CD14-positive monocyte (primary cell): ENCODE measurements at regions not wholly inside any gene's neighbourhood (a gene's known extent, or its start where the extent isn't known, plus 50 kb on each side); places are given as distances from the start of the nearest gene placed in this dataset.

Experiments used
- DNase-seq, 3 donors: peaks; one replicate each; pipeline ENCODE4 v3.0.0-alpha.2; 2011 to 2022
- H2AFZ ChIP-seq: 2 replicates; pipeline ENCODE4 v1.6.0; 2012; ENCODE audit warnings: mild to moderate bottlenecking, low read depth, low read length, inconsistent platforms; ENCODE audit not compliant: insufficient read depth, poor library complexity, severe bottlenecking
- H3K27ac ChIP-seq, 2 donors: 1 replicate in 1 of 2; 2 replicates in 1 of 2; pipeline ENCODE4 v1.5.1; 2012 to 2013; ENCODE audit warnings: low read length in 2 of 2, control low read depth in 1 of 2, inconsistent platforms in 1 of 2, low read depth in 1 of 2, mild to moderate bottlenecking in 1 of 2
- H3K27me3 ChIP-seq, 2 donors: one replicate each; pipeline versions ENCODE4 v1.6.0 to v1.6.1; 2011 to 2013; ENCODE audit warnings: low read length in 2 of 2; ENCODE audit not compliant: control insufficient read depth in 2 of 2, insufficient read depth in 2 of 2
- H3K36me3 ChIP-seq, 2 donors: replicated peaks in 1 of 2; 1 replicate in 1 of 2; 2 replicates in 1 of 2; pipeline versions ENCODE4 v1.5.1 to v1.6.1; 2012 to 2013; ENCODE audit warnings: low read length in 2 of 2, control low read depth in 1 of 2, inconsistent platforms in 1 of 2, mild to moderate bottlenecking in 1 of 2; ENCODE audit not compliant: insufficient read depth in 2 of 2, control insufficient read depth in 1 of 2
- H3K4me1 ChIP-seq, 2 donors: 1 replicate in 1 of 2; 2 replicates in 1 of 2; pipeline versions ENCODE4 v1.5.1 to v1.6.1; 2012 to 2013; ENCODE audit warnings: low read length in 2 of 2, control low read depth in 1 of 2, inconsistent platforms in 1 of 2, mild to moderate bottlenecking in 1 of 2, moderate library complexity in 1 of 2; ENCODE audit not compliant: insufficient read depth in 2 of 2, control insufficient read depth in 1 of 2
- H3K4me2 ChIP-seq: replicated peaks from 2 replicates; pipeline ENCODE3; 2012; ENCODE audit warnings: low read length, moderate library complexity, mild to moderate bottlenecking; ENCODE audit not compliant: poor library complexity, severe bottlenecking; ENCODE audit errors: extremely low read depth
- H3K4me3 ChIP-seq, 3 experiments: fragments of 200-600 bp in 1 of 3; sonication (generic) in 1 of 3; replicated peaks in 1 of 3; 1 replicate in 2 of 3; 2 replicates in 1 of 3; pipeline ENCODE4 v1.5.1; 2011 to 2013; ENCODE audit warnings: low read length in 3 of 3, mild to moderate bottlenecking in 3 of 3, control low read depth in 2 of 3, low read depth in 2 of 3, inconsistent platforms in 1 of 3, moderate library complexity in 1 of 3
- H3K79me2 ChIP-seq: 2 replicates; pipeline ENCODE4 v1.6.0; 2012; ENCODE audit warnings: mild to moderate bottlenecking, control low read depth, inconsistent platforms, low read length, moderate library complexity; ENCODE audit not compliant: insufficient read depth
- H3K9ac ChIP-seq: 2 replicates; pipeline ENCODE4 v1.6.0; 2017; ENCODE audit warnings: low read length, mild to moderate bottlenecking; ENCODE audit not compliant: insufficient read depth, poor library complexity, severe bottlenecking
- H3K9me3 ChIP-seq, 2 donors: replicated peaks in 1 of 2; 1 replicate in 1 of 2; 2 replicates in 1 of 2; pipeline versions ENCODE4 v1.5.1 to v1.6.1; 2012 to 2013; ENCODE audit warnings: low read length in 2 of 2, control low read depth in 1 of 2; ENCODE audit not compliant: control insufficient read depth in 1 of 2, insufficient read depth in 1 of 2
- H4K20me1 ChIP-seq: 2 replicates; pipeline ENCODE4 v1.6.0; 2012; ENCODE audit warnings: mild to moderate bottlenecking, low read length, control low read depth, moderate library complexity; ENCODE audit not compliant: insufficient read depth
- H3K27ac Mint-ChIP-seq, 7 donors: one replicate each; pipeline ENCODE4 v1.8.0; 2020; ENCODE audit warnings: mild to moderate bottlenecking in 7 of 7, mixed read lengths in 7 of 7, moderate library complexity in 6 of 7, inconsistent platforms in 2 of 7
- H3K27me3 Mint-ChIP-seq, 3 donors: one replicate each; pipeline ENCODE4 v1.8.0; 2021 to 2022; ENCODE audit warnings: low read depth in 3 of 3, mild to moderate bottlenecking in 3 of 3, mixed read lengths in 3 of 3, moderate library complexity in 3 of 3, inconsistent platforms in 1 of 3
- H3K36me3 Mint-ChIP-seq, 2 donors: one replicate each; pipeline ENCODE4 v1.8.0; 2020; ENCODE audit warnings: mixed read lengths in 2 of 2, inconsistent platforms in 1 of 2, mild to moderate bottlenecking in 1 of 2
- H3K4me1 Mint-ChIP-seq: one replicate; pipeline ENCODE4 v1.8.0; 2020; ENCODE audit warnings: mild to moderate bottlenecking, mixed read lengths
- H3K4me3 Mint-ChIP-seq, 2 donors: one replicate each; pipeline ENCODE4 v1.8.0; 2020; ENCODE audit warnings: mild to moderate bottlenecking in 2 of 2, mixed read lengths in 2 of 2, moderate library complexity in 1 of 2
- H3K9me3 Mint-ChIP-seq, 7 donors: one replicate each; pipeline ENCODE4 v1.8.0; 2020 to 2022; ENCODE audit warnings: mixed read lengths in 7 of 7, mild to moderate bottlenecking in 6 of 7, moderate library complexity in 6 of 7, inconsistent platforms in 2 of 7
- CTCF ChIP-seq: fragments of 200-600 bp; IDR thresholded peaks from one replicate; pipeline ENCODE4 v1.8.0; 2022; ENCODE audit warnings: antibody characterized with exemption, mild to moderate bottlenecking
- WGBS: methylation state at CpG from one replicate; pipeline ENCODE4 v1.1.5; 2013; ENCODE audit warnings: missing lambda C conversion rate; ENCODE audit not compliant: insufficient coverage; 5-methylcytosine and 5-hydroxymethylcytosine counted together
- intact Hi-C, 2 donors: fragments of 100-400 bp; cut with micrococcal nuclease; formaldehyde crosslinking; loops; one replicate each; pipeline versions ENCODE4 v1.15.0 to v1.15.1; 2023

DNA sequence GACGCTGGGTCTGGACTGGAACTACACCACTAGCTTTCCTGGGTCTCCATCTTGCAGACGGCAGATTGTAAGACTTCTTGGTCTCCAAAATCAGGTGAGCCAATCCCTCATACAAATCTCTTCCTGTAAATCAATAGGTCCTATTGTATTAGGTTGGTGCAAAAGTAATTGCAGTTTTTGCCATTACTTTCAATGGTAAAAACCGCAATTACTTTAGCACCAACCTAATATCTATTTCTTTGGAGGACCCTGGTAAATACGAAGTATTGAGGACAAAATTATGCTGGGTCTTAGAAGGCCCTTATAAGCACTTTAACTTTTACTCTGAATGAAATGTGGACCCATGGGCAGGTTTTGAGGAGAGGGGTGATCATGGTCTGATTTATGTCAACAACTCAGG lies 330.6 kb upstream of the C16orf82 start:
- no peaks in the 10 kb centered on the region for H3K79me2 ChIP-seq
- Mint-ChIP-seq H3K9me3 (peaks cover 0 to 3% (median 2%) of the 10 kb centered on the region in 7 donors), H3K36me3 (no peaks in the 10 kb centered on the region), H3K4me3 (no peak overlapping the region), H3K4me1 (no peaks in the 10 kb centered on the region), H3K27ac (no peak overlapping the region), H3K27me3 (peaks cover 0 to 3% (median 2%) of the 10 kb centered on the region in 3 donors)
- no peaks in the 10 kb centered on the region for H3K9me3 ChIP-seq
- H3K27ac ChIP-seq = no peak overlapping the region
- H3K36me3 ChIP-seq = no peaks in the 10 kb centered on the region
- H3K9ac ChIP-seq = no peak overlapping the region
- no peak for TF ChIP-seq CTCF
- H3K27me3 ChIP-seq = no peaks in the 10 kb centered on the region
- 83% methylated on average over 1 of the region's 4 CpGs for WGBS
- intact Hi-C loops = no loop called here
- H3K4me2 ChIP-seq = no peak overlapping the region
- no peaks in the 10 kb centered on the region for H3K4me1 ChIP-seq
- H4K20me1 ChIP-seq = no peaks in the 10 kb centered on the region
- no peak overlapping the region for H3K4me3 ChIP-seq
- H2AFZ ChIP-seq = no peak overlapping the region
- no peak for DNase-seq

DNA sequence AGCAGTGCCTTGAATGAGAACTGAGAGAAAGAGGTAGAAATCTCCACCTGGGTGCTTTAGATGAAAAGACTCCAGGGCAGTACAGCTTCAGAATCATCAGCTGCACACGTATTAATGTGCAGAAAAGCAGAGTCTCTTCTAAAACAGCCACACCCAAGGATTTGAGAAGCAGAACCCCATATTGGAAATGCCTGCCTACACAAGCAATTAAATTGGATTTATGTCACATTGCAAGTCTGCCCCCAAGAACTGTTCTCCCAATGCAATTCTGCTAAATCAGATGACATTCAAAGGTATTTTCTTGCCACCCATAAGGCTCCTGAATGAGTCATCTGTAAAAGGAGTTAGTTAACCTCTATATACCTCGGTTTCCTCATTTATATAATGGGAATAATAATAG lies 326.0 kb upstream of the C16orf82 start:
- H3K4me3 ChIP-seq = no peak overlapping the region
- H3K9ac ChIP-seq = no peak overlapping the region
- no peaks in the 10 kb centered on the region for H3K4me1 ChIP-seq
- H3K4me3 Mint-ChIP-seq = no peak overlapping the region
- no peaks in the 10 kb centered on the region for H3K79me2 ChIP-seq
- H3K4me1 Mint-ChIP-seq = no peaks in the 10 kb centered on the region
- no peak overlapping the region for H3K4me2 ChIP-seq
- no peak overlapping the region for H3K27ac ChIP-seq
- H3K27ac Mint-ChIP-seq = no peak overlapping the region
- H3K36me3 Mint-ChIP-seq = no peaks in the 10 kb centered on the region
- H3K36me3 ChIP-seq = no peaks in the 10 kb centered on the region
- no peak for TF ChIP-seq CTCF
- DNase-seq = no peak
- H3K27me3 Mint-ChIP-seq = peaks cover 0 to 3% (median 2%) of the 10 kb centered on the region in 3 donors
- H3K9me3 Mint-ChIP-seq = peaks cover 0 to 2% (median 0%) of the 10 kb centered on the region in 7 donors
- 40% methylated on average over 1 of the region's 2 CpGs for WGBS
- no peaks in the 10 kb centered on the region for H3K9me3 ChIP-seq
- no peaks in the 10 kb centered on the region for H3K27me3 ChIP-seq
- H4K20me1 ChIP-seq = no peaks in the 10 kb centered on the region
- intact Hi-C loops = no loop called here
- H2AFZ ChIP-seq = no peak overlapping the region
